ENCODE measurements at regions not wholly inside any gene's neighbourhood (a gene's known extent, or its start where the extent isn't known, plus 50 kb on each side); places are given as distances from the start of the nearest gene placed in this dataset.
"Not testable (repeated sequence)": the region's sequence is repeated elsewhere in the genome, so short reads cannot be mapped to it uniquely, and the experiment has no call there.

GRCh38 chr16:29578898-29579297, 72.7 kb upstream of the NPIPB12 start:
- TF ChIP-seq CTCF (IDR thresholded peaks at IDR 0.05; ENCODE audit: insufficient read depth, low read depth, low read length); EZH2 (IDR thresholded peaks at IDR 0.05; ENCODE audit: insufficient read depth, low read length): not testable (repeated sequence)

Data from astrocyte (in vitro differentiated cells and primary cell).